ENCODE measurements at regions not wholly inside any gene's neighbourhood (a gene's known extent, or its start where the extent isn't known, plus 50 kb on each side); places are given as distances from the start of the nearest gene placed in this dataset.

DNA sequence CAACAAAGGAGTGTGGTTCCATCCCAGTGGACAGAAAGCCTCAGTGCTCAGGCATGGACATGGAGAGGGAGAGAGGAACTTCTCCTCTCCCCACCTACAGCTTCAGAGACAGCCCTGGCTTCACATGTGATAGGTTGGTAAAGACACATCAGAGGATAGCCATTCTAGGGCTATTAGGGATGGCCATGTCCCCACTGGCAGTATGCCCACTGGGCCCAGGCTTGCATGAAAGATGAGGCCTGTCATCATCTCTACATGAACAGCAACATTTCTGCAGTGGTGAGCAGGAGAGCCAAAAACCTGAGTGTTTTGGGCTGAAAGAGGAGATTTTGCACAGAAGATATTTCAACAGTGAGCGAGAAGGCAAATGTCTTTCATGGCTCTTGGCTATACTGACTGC is 517.2 kb downstream of the NR4A2 start:
- no peak for DNase-seq
- Mint-ChIP-seq H3K27me3 (no peaks in the 10 kb centered on the region), H3K4me3 (no peak overlapping the region), H3K4me1 (no peaks in the 10 kb centered on the region), H3K9me3 (ENCODE audit: insufficient read depth) (no peaks in the 10 kb centered on the region), H3K27ac (no peak overlapping the region)
- Histone ChIP-seq H3K27ac (ENCODE audit: low read length in 2 of 2) (no peak overlapping the region), H2AFZ (ENCODE audit: insufficient read depth, low read depth, low read length, poor library complexity, severe bottlenecking) (no peak overlapping the region), H4K20me1 (ENCODE audit: control insufficient read depth, insufficient read depth, low read length, poor library complexity, severe bottlenecking) (no peaks in the 10 kb centered on the region), H3K36me3 (replicated peaks in 1 of 2; ENCODE audit: control extremely low read depth in 1 of 2, control insufficient read depth in 1 of 2, extremely low read depth in 1 of 2, insufficient read depth in 2 of 2, low read length in 1 of 2) (no peaks in the 10 kb centered on the region), H3K4me3 (ENCODE audit: control extremely low read depth in 1 of 5, extremely low read depth in 1 of 5, insufficient read depth in 1 of 5, low read depth in 2 of 5, low read length in 4 of 5) (no peak overlapping the region), H3K4me2 (replicated peaks; ENCODE audit: low read depth, low read length, poor library complexity, severe bottlenecking) (no peak overlapping the region), H3K27me3 (replicated peaks in 1 of 4; ENCODE audit: control extremely low read depth in 1 of 4, control insufficient read depth in 3 of 4, insufficient read depth in 4 of 4, low read length in 3 of 4) (no peaks in the 10 kb centered on the region), H3K9ac (ENCODE audit: low read length) (no peak overlapping the region), H3K79me2 (ENCODE audit: control insufficient read depth, insufficient read depth, low read length) (no peaks in the 10 kb centered on the region), H3K4me1 (ENCODE audit: control insufficient read depth in 2 of 2, insufficient read depth in 2 of 2, low read length in 2 of 2) (no peaks in the 10 kb centered on the region), H3K9me3 (ENCODE audit: control extremely low read depth in 1 of 3, control insufficient read depth in 2 of 3, insufficient read depth in 1 of 3, low read length in 2 of 3) (peaks cover 0 to 21% (median 4%) of the 10 kb centered on the region in 3 donors)
- CTCF ChIA-PET, result no interaction called here
- TF ChIP-seq, protein P1, sequence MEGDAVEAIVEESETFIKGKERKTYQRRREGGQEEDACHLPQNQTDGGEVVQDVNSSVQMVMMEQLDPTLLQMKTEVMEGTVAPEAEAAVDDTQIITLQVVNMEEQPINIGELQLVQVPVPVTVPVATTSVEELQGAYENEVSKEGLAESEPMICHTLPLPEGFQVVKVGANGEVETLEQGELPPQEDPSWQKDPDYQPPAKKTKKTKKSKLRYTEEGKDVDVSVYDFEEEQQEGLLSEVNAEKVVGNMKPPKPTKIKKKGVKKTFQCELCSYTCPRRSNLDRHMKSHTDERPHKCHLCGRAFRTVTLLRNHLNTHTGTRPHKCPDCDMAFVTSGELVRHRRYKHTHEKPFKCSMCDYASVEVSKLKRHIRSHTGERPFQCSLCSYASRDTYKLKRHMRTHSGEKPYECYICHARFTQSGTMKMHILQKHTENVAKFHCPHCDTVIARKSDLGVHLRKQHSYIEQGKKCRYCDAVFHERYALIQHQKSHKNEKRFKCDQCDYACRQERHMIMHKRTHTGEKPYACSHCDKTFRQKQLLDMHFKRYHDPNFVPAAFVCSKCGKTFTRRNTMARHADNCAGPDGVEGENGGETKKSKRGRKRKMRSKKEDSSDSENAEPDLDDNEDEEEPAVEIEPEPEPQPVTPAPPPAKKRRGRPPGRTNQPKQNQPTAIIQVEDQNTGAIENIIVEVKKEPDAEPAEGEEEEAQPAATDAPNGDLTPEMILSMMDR (IDR thresholded peaks at IDR 0.05), result no peak
- TF ChIP-seq EZH2 (IDR thresholded peaks at IDR 0.05; ENCODE audit: borderline replicate concordance, insufficient read depth, low read depth, low read length, poor library complexity, severe bottlenecking), result no peak
- intact Hi-C loops (cut with micrococcal nuclease), result no loop called here
- 80% methylated on average over 1 of the region's 1 CpG for WGBS (ENCODE audit: insufficient coverage)
- ATAC-seq (ENCODE audit: low read depth), result no peak
- POLR2A ChIA-PET, result no interaction called here

DNA sequence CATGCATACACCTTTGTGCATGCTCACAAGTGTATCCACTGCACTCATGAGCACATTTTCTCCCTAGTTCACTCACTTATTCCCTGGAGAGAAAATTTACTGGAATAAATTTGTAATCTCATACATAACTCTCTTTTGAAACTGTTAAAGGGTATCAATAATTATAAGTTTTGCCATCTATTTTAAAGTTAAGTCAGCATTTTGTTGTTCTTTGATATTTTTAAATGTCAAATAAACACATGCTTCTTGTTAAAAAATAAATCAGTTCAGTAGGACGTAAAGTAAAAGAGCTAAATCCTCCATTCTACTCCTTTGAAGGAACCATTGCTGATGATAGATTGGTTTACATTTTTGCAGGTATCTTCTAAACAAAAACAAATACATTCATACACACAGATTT is 522.1 kb downstream of the NR4A2 start:
- no peaks in the 10 kb centered on the region for H3K9me3 Mint-ChIP-seq (ENCODE audit: insufficient read depth)
- intact Hi-C loops (cut with micrococcal nuclease), result no loop called here
- ChIA-PET CTCF (no interaction called here), POLR2A (no interaction called here)
- H3K27me3 Mint-ChIP-seq, result no peaks in the 10 kb centered on the region
- Histone ChIP-seq H3K9me3 (ENCODE audit: control extremely low read depth in 1 of 3, control insufficient read depth in 2 of 3, insufficient read depth in 1 of 3, low read length in 2 of 3) (peaks cover 0 to 6% (median 2%) of the 10 kb centered on the region in 3 donors), H2AFZ (ENCODE audit: insufficient read depth, low read depth, low read length, poor library complexity, severe bottlenecking) (no peak overlapping the region), H3K36me3 (replicated peaks in 1 of 2; ENCODE audit: control extremely low read depth in 1 of 2, control insufficient read depth in 1 of 2, extremely low read depth in 1 of 2, insufficient read depth in 2 of 2, low read length in 1 of 2) (no peaks in the 10 kb centered on the region), H4K20me1 (ENCODE audit: control insufficient read depth, insufficient read depth, low read length, poor library complexity, severe bottlenecking) (no peaks in the 10 kb centered on the region), H3K4me3 (ENCODE audit: control extremely low read depth in 1 of 5, extremely low read depth in 1 of 5, insufficient read depth in 1 of 5, low read depth in 2 of 5, low read length in 4 of 5) (no peak overlapping the region), H3K4me2 (replicated peaks; ENCODE audit: low read depth, low read length, poor library complexity, severe bottlenecking) (no peak overlapping the region), H3K27ac (ENCODE audit: low read length in 2 of 2) (no peak overlapping the region), H3K27me3 (replicated peaks in 1 of 4; ENCODE audit: control extremely low read depth in 1 of 4, control insufficient read depth in 3 of 4, insufficient read depth in 4 of 4, low read length in 3 of 4) (no peaks in the 10 kb centered on the region), H3K79me2 (ENCODE audit: control insufficient read depth, insufficient read depth, low read length) (no peaks in the 10 kb centered on the region), H3K4me1 (ENCODE audit: control insufficient read depth in 2 of 2, insufficient read depth in 2 of 2, low read length in 2 of 2) (no peaks in the 10 kb centered on the region), H3K9ac (ENCODE audit: low read length) (no peak overlapping the region)
- ATAC-seq (ENCODE audit: low read depth) (no peak), DNase-seq (no peak)
- H3K4me1 Mint-ChIP-seq, result no peaks in the 10 kb centered on the region
- no peak overlapping the region for H3K27ac Mint-ChIP-seq
- no CpG with 5 or more reads among the region's 1 CpG for WGBS (ENCODE audit: insufficient coverage)
- TF ChIP-seq EZH2 (IDR thresholded peaks at IDR 0.05; ENCODE audit: borderline replicate concordance, insufficient read depth, low read depth, low read length, poor library complexity, severe bottlenecking), result no peak
- TF ChIP-seq, protein P1 (IDR thresholded peaks at IDR 0.05), result no peak
- no peak overlapping the region for H3K4me3 Mint-ChIP-seq

Measured in B cell (primary cell).